GM21423 (cell line): ENCODE measurements at regions not wholly inside any gene's neighbourhood (a gene's known extent, or its start where the extent isn't known, plus 50 kb on each side); places are given as distances from the start of the nearest gene placed in this dataset.
A peak's percentile ranks its signal among the peaks of the same experiment; 100 is the strongest.

Experiments
- ATAC-seq: cut with Tn5 transposase; IDR thresholded peaks from one replicate; pipeline ENCODE4 v1.9.1; 2021; ENCODE audit warnings: mild to moderate bottlenecking, moderate library complexity; ENCODE audit not compliant: unreplicated experiment

DNA sequence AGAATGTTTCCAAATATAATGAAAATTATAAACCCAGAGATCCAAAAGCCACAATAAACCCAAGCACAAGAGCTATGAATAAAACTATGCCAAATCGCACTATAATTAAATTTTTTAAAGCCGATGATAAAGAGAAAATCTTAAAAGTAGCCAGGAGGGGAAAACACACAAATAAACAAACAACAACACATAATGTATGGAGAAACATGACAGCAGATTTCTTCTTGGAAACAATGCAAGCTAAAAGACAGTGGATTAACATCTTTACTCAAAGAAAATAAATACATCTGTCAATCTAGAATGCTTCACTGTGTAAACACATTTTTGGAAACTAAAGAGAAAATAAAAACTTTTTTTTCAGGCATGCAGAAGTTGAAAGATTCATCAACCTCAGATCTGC, 53.0 kb upstream of the SMOX start:
- no peak for ATAC-seq

DNA sequence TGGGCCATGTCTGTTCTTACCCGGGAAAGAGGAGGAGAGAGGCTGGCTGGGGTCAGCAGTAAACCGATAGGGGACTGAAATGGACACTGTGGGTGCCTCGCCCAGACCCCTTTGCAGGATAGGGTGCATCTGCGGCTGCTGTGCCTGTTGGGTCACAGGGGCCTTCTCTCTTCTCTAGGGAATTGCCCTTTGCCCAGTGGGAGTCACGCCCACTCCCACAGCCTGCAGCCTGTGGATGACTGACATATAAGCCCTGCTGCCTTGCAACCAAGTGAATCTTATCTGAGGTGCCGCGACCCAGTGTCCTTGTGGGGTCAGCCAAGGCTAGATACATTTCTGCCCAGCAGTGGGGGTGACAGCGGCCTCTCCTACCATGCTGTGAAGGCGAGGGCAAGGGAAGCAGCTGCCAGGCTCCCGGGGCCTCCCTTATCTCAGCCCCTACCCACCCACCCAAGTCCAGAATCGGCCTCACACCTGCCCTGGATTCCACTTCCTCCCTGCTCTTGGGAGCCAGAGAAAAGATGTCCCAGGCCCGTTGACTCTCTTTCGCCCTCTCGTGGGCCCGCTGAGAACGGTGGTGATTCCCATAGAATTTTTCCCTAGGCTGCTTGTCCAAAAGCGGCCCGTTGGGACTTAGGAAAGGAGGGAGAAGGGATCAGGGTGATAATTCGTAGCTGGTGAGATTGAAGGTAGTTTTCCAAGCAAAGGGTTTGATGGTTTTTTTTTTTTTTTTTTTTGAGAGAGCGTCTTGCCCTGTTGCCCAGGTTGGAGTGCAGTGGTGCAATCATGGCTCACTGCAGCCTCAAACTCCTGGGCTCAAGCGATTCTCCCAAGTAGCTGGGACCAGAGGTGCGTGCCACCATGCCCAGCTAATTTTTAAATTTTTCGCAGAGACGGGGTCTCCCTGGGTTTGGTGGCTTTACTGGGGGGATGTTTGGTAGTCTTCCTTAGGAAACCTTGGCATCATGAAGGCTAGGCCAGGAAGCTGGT, 56.8 kb upstream of the SMOX start:
- ATAC-seq = no peak

DNA sequence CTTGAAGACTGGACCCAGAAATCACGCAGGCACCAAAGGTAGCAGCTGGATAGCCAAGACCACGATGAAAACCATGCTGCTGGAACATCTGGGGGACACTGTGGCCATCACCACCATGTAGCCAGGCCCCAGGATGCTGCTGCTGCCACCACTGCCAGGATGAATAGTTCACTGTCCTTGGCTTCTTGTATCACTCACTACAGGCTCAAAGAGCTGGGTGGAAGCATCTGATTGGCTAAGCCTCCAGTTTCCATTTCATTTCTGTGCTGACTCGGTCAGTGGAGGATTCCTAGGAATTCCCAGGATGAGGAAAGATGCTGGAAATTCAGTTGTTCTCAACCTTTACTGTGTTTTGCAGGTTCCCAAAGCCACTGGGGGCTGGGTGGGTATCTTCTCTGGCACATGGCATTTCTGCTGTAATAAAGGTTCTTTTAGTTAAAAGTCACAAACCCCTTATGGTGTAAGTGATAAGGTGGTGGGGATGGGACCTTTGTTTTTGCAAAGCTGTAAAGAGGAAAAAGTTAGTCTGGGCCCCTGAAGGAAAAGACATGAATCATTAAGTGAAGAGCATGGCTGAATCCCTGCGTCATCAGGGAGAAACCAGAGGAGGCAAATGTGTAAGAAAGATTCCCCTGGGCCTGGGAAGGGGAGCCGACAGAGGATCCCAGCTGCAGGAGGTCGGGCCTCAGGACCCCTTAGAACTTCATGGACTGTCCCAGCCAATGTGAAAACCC, 57.7 kb upstream of the SMOX start:
- ATAC-seq = no peak

DNA sequence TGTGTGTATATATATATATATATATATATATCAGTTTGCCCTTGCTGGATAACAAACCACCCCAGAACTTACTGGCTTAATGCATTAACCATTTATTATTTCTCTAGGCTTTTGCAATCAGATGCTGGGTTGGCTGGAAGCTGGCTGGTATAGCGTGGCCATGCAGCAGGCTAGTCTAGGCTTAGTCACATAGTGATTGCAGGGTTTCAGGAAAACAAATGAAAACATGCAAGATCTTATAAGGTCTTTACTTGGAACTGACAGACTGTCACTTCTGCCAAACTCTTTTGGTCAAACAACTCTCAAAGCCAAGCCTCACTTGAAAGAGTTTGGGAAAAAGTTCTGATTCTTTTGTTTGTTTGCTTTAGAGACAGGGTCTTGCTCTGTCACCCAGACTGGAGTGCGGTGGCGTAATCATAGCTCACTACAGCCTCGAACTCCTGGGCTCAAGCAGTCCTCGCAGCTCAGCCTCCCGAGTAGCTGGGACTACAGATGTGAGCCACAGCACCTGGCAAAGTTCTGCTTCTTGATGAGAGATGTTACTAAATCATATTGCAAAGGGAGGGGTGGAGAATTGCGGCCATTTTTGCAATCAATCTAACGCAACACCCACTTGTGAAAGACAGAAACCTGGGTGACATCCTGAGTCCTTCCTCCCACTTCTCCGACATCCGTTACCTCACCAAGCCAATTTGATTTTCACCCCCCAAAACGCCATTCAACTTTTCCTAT, 58.7 kb upstream of the SMOX start:
- no peak for ATAC-seq

DNA sequence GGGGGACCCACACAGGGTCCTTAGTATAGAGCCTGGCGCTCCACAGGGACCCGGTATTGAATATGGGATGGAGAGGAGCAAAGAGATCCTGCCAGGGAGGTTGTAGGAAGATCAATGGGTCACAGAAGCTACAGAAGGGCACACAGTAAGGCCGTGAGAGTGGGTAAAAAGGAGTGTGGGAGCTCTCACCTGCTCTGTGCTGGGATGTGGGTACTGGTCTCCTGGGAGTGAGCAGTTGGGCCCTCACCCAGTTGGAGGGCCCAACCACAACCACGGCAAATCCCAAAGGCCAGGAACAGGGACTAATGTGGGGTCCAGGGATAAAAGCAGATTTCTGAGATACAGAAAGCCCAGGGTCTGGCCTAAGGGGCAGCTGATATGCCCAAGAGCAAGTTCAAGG, 59.9 kb upstream of the SMOX start:
- ATAC-seq = no peak

DNA sequence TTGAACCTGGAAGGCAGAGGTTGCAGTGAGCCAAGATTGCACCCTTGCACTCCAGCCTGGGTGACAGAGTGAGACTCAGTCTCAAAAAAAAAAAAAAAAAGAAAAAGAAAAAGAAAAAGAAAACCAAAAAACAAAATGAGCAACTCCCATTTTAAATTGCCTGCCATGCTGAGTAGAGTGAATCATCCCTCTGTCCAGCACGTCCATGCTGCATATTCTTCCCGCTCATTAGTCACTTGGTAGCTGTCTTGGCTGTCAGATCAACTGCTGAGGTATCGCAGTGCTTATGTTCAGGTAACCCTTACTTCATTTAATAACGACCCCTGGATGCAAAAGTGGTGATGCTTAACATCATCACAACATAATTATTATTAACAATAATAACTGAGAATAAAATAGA, 60.7 kb upstream of the SMOX start:
- no peak for ATAC-seq

DNA sequence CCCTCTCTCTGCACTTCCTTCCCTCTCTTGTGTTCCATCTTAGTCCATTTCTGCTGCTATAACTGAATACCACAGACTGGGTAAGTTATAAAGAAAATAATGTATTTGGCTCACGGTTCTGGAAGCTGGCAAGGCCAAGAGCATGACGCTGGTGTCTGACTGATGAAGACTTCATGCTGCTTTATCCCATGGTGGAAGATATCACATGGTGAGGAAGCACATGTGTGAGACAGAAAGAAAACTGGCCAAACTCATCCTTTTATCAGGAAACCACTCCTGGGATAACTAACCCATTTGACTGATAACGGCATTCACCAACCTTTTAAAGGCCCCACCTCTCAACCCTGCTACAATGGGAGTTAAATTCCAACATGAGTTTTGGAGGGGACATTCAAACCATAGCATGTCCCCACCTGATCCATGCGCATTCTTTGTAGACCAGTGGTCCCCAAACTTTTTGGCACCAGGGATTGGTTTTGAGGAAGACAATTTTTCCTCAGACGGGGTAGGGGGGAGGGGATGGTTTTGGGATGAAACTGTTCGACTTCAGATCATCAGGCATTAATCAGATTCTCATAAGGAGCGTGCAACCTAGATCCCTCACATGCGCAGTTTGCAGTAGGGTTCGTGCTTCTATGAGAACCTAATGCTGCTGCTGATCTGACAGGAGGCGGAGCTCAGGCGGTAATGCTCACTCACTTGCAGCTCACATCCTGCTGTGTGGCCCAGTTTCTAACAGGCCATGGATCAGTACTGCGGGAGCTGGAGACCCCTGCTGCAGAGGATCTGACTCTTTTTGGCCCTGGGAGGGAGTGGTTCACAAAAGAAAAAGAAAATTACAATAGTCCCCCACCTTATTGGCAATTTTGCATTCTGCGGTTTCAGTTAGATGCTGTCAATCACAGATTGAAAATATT, 61.6 kb upstream of the SMOX start:
- no peak for ATAC-seq

DNA sequence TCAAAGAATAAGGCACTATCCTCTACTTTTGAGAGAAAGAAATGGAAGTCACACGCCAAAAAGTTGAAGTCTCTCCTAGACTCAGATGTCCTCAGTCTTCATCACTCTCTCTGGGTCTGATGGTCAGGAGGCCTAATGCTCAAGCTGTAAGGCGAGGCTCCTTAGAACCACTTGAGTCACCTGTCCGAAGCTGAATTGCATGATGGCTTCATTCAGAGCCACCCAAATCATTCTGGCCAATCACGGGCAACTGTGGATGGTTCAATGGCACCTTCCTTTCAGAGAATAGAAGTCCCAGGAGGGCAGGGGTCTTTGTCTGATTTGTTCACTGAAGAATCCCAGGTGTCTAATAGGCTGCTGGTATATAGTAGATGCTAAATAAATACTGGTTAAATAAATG, 63.9 kb upstream of the SMOX start:
- ATAC-seq = no peak

DNA sequence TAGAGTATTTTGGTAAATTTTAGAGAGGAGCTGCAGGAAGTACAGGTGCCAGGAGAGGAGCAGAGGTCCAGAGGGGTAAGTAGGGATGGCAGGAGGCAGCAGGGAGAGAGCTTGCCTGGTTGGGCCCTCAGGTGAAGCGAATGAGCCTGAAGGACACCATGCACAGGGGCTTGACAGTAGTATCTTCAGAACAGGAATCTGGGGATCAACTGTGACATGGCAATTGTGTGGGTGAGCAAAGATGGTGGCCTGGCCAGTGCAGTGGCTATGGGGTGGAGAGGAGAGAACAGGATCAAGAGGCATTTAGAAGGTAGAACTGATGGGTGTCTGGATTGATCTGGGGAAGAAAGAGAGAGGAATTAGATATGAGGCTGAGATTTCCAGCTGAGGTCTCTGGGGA, 64.5 kb upstream of the SMOX start:
- ATAC-seq = no peak

DNA sequence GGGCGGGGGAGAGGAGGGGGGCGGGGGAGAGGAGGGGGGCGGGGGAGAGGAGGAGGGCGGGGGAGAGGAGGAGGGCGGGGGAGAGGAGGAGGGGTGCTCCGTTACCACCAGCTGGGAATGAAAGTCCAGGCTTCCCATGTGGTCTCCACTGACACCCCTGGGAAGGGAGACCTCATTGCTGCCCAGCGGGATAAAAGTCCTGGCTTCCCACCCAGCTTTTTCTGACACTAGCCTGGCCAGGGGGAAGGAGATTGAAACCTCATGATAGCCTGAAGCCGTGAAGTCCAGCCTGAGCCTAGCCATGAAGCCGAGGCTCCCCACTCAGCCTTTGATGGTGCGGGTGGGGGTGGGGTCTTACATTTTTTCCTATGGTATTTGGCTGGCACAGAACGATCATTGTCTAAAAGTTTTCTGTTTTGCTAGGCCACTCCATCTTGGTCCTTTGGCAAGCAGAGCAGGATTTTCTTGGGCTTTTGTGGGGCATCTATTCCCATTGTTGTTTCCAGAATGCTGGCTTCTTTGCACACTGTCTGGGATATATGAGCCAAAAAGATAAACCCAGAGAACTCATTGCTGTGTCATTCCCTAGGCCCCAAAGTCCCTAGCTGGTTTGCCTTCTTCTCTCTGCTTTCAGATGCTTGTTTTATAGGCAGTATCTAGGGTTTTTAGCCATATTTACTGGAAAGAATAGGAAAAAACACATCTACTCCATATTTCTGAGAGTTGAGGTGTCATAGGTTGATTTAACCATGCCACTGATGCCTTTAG, 65.3 kb upstream of the SMOX start:
- no peak for ATAC-seq

DNA sequence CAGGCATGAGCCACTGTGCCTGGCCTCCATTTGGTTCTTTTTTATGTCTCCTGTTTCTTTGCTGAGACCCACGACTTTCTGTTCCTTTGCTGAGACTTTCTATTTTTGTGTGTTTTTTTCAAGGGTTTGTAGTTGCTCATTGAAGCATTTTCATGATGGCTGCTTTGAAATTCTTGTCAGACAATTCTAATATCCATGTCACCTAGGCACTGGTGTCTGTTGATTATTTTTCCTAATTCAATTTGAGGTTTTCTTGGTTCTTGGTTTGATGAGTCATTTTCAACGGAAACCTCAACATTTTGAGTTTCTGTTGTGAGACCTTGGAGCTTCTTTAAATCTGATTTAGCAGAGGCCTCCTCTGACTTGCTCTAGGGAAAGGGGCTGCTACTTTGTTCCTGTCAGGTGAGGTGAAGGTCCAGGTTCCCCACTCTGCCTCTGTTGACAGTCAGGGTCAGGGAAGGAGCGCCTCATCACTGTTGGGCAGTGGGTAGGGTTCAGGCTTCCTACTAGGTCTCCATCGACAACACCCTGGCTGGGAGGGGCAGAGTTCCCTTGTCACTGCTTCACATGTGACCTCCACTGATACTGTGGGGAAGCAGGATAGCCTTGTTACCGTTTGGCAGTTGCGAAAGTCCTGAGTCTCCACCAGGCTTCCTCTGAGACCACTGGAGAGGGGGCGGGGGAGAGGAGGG, 66.1 kb upstream of the SMOX start:
- ATAC-seq = peak; percentile 68

DNA sequence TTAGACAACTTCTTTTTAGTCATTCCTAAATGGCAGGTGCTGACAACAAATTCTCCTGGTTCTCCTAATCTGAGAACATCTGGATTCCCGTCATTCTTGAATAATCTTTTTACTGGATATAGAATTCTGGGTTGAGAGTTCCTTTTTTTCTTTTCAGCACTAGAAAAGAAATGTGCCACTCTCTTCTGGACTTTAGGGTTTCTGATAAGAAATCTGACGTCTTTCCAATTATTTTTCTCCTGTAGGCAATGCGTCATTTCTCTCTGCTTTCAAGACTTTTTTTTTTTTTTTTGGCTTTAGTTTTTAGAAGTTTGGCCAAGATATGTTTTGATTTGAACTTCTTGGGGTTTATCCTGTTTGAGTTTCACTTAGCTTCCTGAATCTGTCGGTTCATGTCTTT, 66.1 kb upstream of the RNF24 start:
- ATAC-seq = no peak

DNA sequence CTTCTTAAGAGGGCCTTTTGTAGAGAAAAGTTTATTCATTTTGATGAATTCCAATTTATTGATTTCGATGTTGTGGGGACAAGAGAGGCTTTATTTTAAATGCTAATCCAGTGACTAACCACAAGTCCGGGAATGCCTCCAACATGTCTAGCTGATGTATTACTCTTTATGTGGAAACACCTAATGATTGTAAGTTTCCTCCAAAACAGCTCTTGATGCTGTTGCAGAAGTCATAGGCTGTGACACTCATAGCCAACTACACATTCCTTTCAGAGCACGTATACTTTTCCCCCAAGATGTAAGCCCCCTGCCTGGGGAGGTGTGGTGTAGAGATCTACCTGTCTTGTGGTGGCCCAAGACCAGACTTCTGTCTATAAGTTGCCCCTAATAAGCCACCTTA, 61.3 kb upstream of the RNF24 start:
- ATAC-seq = no peak

DNA sequence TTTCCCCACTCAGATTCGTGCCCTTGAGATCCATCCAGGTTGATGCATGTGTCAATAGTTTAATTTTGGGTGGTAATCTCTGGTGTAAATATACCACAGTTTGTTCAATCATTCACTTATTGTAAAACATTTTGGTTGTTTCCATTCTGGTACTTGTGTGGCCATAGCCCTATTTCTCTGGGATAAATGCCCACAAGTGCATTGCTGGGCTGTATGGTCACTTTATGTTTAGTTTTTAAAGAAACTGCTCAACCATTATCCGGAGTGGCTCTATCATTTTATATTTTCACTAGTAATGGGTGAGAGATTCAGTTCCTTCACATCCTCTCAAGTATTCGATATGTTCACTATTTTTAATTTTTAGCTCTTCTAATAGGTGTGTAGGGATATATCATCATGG, 60.7 kb upstream of the RNF24 start:
- ATAC-seq = no peak

DNA sequence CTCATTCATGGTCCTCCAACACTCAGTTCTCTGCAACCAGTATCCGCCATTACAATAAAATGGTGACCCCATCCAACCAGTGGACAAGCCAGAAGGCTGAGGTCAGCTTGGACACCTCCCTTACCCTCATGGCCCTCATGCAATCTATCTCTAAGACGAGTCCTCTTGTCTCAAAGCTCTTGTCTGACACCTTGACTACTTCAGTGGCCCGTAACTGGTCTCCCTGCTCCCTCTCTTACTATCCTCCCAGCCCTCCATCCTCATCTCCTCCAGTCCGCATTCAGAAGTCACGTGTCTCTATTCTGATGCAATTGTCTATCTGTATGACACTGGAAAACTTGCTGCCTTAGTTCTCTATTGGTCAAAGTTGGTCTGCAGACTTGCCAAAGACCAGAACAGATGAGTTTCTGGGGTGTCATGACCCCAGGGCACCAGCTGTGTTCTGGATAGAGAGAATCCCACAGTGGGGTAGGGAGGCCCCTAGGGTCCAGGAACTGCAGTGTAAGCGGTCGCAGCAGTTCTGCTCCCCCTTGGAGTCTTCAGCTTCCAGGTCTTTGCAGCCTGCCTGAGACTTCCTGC, 59.6 kb upstream of the RNF24 start:
- no peak for ATAC-seq

DNA sequence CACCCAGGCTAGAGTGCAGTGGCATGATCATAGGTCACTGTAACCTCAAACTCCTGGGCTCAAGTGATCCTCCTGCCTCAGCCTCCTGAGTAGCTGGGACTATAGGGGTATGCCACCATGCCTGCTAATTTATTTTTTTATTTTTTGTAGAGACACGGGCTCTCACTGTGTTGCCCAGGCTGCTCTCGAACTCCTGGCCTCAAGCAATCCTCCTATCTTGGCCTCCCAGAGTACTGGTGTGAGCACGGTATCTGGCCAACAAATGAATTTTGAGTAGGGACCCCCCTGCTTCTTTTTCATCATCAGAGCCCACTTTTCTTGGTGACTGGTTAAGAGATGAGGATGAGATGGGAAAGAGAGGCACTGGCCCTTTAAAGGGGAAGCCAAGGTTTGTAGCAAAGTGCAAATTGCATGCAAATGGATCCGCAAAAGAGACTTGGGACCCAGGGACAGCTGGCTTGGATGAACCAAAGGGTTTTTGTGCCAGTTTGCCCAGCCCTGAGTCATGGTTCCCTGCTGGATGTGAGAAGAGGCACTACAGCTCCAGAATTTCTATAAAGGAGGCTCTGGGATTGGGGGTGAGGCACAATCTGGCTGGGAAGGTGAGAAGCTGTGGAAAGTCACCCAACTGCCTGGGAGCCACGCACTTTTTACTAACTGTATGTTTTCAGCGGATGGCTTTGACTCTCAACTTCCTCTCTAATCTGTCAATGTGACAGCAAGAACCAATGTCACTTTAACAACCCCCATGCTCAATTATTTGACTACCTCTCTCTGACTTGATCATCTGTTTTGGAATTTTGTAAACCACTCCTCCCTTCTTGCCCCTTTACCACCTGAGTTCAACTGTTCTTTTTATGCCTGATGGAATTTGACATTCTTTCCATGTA, 58.7 kb upstream of the RNF24 start:
- ATAC-seq = no peak

DNA sequence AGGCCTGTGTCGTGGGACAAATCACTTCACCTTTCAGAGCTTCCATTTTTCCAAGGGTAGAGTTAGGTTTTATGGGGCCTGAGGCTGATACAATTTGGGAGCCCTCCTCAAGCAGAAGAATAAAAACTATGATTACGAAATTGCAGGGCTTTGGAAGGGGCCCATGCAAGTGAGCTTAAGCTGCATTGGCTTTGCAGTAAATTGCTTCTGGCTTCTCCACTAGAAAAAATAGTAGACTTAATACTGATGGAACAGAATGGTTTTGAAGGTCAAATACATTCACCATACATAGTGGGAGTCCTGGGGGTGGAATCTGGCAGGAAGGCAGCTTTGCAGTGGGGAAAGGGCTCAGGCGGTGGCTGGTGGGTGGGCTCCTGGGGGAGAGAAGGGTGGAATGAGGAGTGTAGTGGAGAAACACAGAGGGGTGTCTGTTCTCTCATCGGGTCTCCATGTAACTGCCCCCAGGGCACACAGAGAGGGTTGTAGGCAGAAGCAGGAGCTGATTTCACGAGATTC, 55.9 kb upstream of the RNF24 start:
- ATAC-seq = no peak
